PC-3 (cell line): ENCODE measurements at regions not wholly inside any gene's neighbourhood (a gene's known extent, or its start where the extent isn't known, plus 50 kb on each side); places are given as distances from the start of the nearest gene placed in this dataset.
"Not testable (repeated sequence)": the region's sequence is repeated elsewhere in the genome, so short reads cannot be mapped to it uniquely, and the experiment has no call there.

Experiments used
- ATAC-seq: fragments of 200-7000 bp; cut with Tn5 transposase; 2 replicates; pipeline ENCODE4 v1.9.1; 2020; ENCODE audit warnings: mild to moderate bottlenecking, moderate library complexity
- BruUV-seq: library from RNA; stranded (reverse); fragments of 400-500 nt; replicated peaks from 2 replicates; lab custom pipeline; 2021; lab: Mats Ljungman, UMichigan
- CTCF ChIA-PET: fragments of 300-600 bp; sonication (Branson Sonifier 250); formaldehyde crosslinking; loops from one replicate; lab custom pipeline; 2022; ENCODE audit warnings: antibody characterized with exemption; lab: Charles Lee
- POLR2A ChIA-PET: fragments of 300-600 bp; sonication (Branson Sonifier 250); formaldehyde crosslinking; loops from one replicate; lab custom pipeline; 2022; ENCODE audit warnings: antibody characterized with exemption; ENCODE audit not compliant: unreplicated experiment; lab: Charles Lee
- DNase-seq: peaks from one replicate; pipeline ENCODE4 v3.0.0-alpha.2; 2015
- H2AFZ ChIP-seq: fragments of 300-600 bp; sonication (generic); 2 replicates; pipeline ENCODE4 v1.6.0; 2016; ENCODE audit warnings: antibody characterized with exemption, low read length
- H3F3A ChIP-seq: fragments of 300-600 bp; sonication (generic); one replicate; pipeline ENCODE4 v1.6.0; 2017; ENCODE audit warnings: antibody characterized with exemption, low read length, control low read depth, mild to moderate bottlenecking; ENCODE audit not compliant: unreplicated experiment
- H3K27ac ChIP-seq: fragments of 300-600 bp; sonication (generic); 2 replicates; pipeline ENCODE4 v1.5.1; 2016; ENCODE audit warnings: mild to moderate bottlenecking, low read length
- H3K27me3 ChIP-seq: fragments of 300-600 bp; sonication (generic); 2 replicates; pipeline ENCODE4 v1.6.1; 2016; ENCODE audit warnings: low read length, mixed read lengths
- H3K36me3 ChIP-seq: fragments of 300-600 bp; sonication (generic); 2 replicates; pipeline ENCODE4 v1.6.1; 2016; ENCODE audit warnings: low read depth, mixed run types, low read length, mixed read lengths
- H3K4me1 ChIP-seq: fragments of 300-600 bp; sonication (generic); 2 replicates; pipeline ENCODE4 v1.5.1; 2016; ENCODE audit warnings: low read length; ENCODE audit not compliant: insufficient read depth
- H3K4me2 ChIP-seq: fragments of 300-600 bp; sonication (generic); 2 replicates; pipeline ENCODE4 v1.6.0; 2016; ENCODE audit warnings: low read length
- H3K4me3 ChIP-seq: fragments of 300-600 bp; sonication (generic); 2 replicates; pipeline ENCODE4 v1.5.1; 2016; ENCODE audit warnings: mild to moderate bottlenecking, low read length, mixed read lengths
- H3K79me2 ChIP-seq: fragments of 300-600 bp; sonication (generic); 2 replicates; pipeline ENCODE4 v1.6.1; 2017; ENCODE audit warnings: low read length, mixed read lengths
- H3K9ac ChIP-seq: fragments of 300-600 bp; sonication (generic); 2 replicates; pipeline ENCODE4 v1.6.0; 2016; ENCODE audit warnings: mild to moderate bottlenecking, low read length
- H3K9me2 ChIP-seq: fragments of 300-600 bp; sonication (generic); replicated peaks from 2 replicates; pipeline ENCODE4 v1.6.1; 2016; ENCODE audit warnings: mixed run types, low read length, mixed read lengths
- H3K9me3 ChIP-seq: fragments of 300-600 bp; sonication (generic); 2 replicates; pipeline ENCODE4 v1.6.1; 2016; ENCODE audit warnings: low read length, mixed read lengths
- H4K20me1 ChIP-seq: fragments of 300-600 bp; sonication (generic); 2 replicates; pipeline ENCODE4 v1.6.1; 2016; ENCODE audit warnings: low read length, mixed read lengths
- CTCF ChIP-seq: fragments of 300-600 bp; sonication (generic); conservative IDR thresholded peaks from 2 replicates; pipeline ENCODE4 v1.5.1; 2017; ENCODE audit warnings: antibody characterized with exemption, low read depth, mild to moderate bottlenecking, low read length
- EZH2 ChIP-seq: fragments of 300-600 bp; sonication (generic); IDR thresholded peaks from one replicate; pipeline ENCODE4 v1.6.1; 2017; ENCODE audit warnings: antibody characterized with exemption, mild to moderate bottlenecking, low read length; ENCODE audit not compliant: unreplicated experiment
- EZH2phosphoT487 ChIP-seq: fragments of 300-600 bp; sonication (generic); IDR thresholded peaks from 2 replicates; pipeline ENCODE4 v1.6.1; 2018; ENCODE audit warnings: mild to moderate bottlenecking, antibody characterized with exemption, low read length, borderline replicate concordance
- intact Hi-C: fragments of 100-400 bp; cut with micrococcal nuclease; formaldehyde crosslinking; loops from 2 replicates; pipeline ENCODE4 v1.9.0; 2023

GRCh38 chr18:30596635-30597034 lies 445.9 kb downstream of the DSC3 start:
- POLR2A ChIA-PET: no interaction called here
- Histone ChIP-seq H3F3A (no peaks in the 10 kb centered on the region), H2AFZ (no peak overlapping the region), H3K9me2 (no peaks in the 10 kb centered on the region), H3K27me3 (no peaks in the 10 kb centered on the region), H3K4me1 (peaks cover 8% of the 10 kb centered on the region; the same call in 1 of the 2 replicates), H3K9ac (no peak overlapping the region), H3K9me3 (no peaks in the 10 kb centered on the region), H3K36me3 (no peaks in the 10 kb centered on the region), H3K4me2 (no peak overlapping the region), H3K27ac (no peak overlapping the region), H4K20me1 (no peaks in the 10 kb centered on the region), H3K79me2 (no peaks in the 10 kb centered on the region), H3K4me3 (no peak overlapping the region)
- BruUV-seq: no TSS peak
- ATAC-seq (no peak), DNase-seq (no peak)
- intact Hi-C loops: no loop called here
- TF ChIP-seq EZH2phosphoT487 (no peak), EZH2 (no peak), CTCF (no peak)
- CTCF ChIA-PET: no interaction called here

- Histone ChIP-seq H3F3A (no peaks in the 10 kb centered on the region), H3K9ac (no peak overlapping the region), H3K4me1 (peaks cover 1% of the 10 kb centered on the region; the same call in 1 of the 2 replicates), H3K4me3 (no peak overlapping the region), H2AFZ (no peak overlapping the region), H3K4me2 (no peak overlapping the region), H3K9me3 (no peaks in the 10 kb centered on the region), H3K27ac (no peak overlapping the region), H3K27me3 (no peaks in the 10 kb centered on the region), H3K36me3 (no peaks in the 10 kb centered on the region), H4K20me1 (no peaks in the 10 kb centered on the region), H3K9me2 (no peaks in the 10 kb centered on the region), H3K79me2 (no peaks in the 10 kb centered on the region)
- POLR2A ChIA-PET: no interaction called here
- CTCF ChIA-PET: no interaction called here
- no TSS peak for BruUV-seq
- no peak for TF ChIP-seq EZH2
- TF ChIP-seq EZH2phosphoT487: no peak
- TF ChIP-seq CTCF: no peak
- DNase-seq (no peak), ATAC-seq (0 out of 2 replicates have a peak, but pooled peaks have one; percentile 24)
- intact Hi-C loops: no loop called here
These were observed 446.6 kb downstream of the DSC3 start for GRCh38 chr18:30595942-30596341.

- H3F3A ChIP-seq, H3K4me1 ChIP-seq, H3K4me3 ChIP-seq, H3K9me2 ChIP-seq, H3K4me2 ChIP-seq, DNase-seq, H3K36me3 ChIP-seq, BruUV-seq, CTCF ChIA-PET, H2AFZ ChIP-seq, H4K20me1 ChIP-seq, intact Hi-C loops, POLR2A ChIA-PET, H3K27ac ChIP-seq, H3K9me3 ChIP-seq, H3K9ac ChIP-seq, ATAC-seq, H3K27me3 ChIP-seq, H3K79me2 ChIP-seq: not testable (repeated sequence)
These were observed 447.6 kb downstream of the DSC3 start for GRCh38 chr18:30594911-30595310.
